Body of pancreas (tissue), 4 donors: ENCODE measurements at regions not wholly inside any gene's neighbourhood (a gene's known extent, or its start where the extent isn't known, plus 50 kb on each side); places are given as distances from the start of the nearest gene placed in this dataset.

ENCODE experiments used
- ATAC-seq: fragments of 150-250 bp; one replicate; pipeline ENCODE4 v1.9.1; 2016
- DNase-seq, 4 donors: peaks; one replicate each; pipeline ENCODE4 v3.0.0-alpha.2; 2019
- H3K27ac ChIP-seq, 4 donors: fragments of 200-600 bp; sonication (generic); 1 replicate in 3 of 4; 2 replicates in 1 of 4; pipeline versions ENCODE4 v1.5.1 to v1.6.1; 2016 to 2019; ENCODE audit warnings: mild to moderate bottlenecking in 1 of 4, mixed read lengths in 1 of 4, moderate library complexity in 1 of 4
- H3K27me3 ChIP-seq, 2 donors: fragments of 200-600 bp; sonication (generic); one replicate each; pipeline ENCODE4 v1.6.0; 2016; ENCODE audit warnings: mild to moderate bottlenecking in 1 of 2
- H3K36me3 ChIP-seq, 2 donors: fragments of 200-600 bp; sonication (generic); replicated peaks in 1 of 2; 2 replicates each; pipeline ENCODE4 v1.5.1; 2016; ENCODE audit warnings: low read depth in 2 of 2; ENCODE audit not compliant: insufficient read depth in 1 of 2
- H3K4me1 ChIP-seq: fragments of 200-600 bp; sonication (generic); one replicate; pipeline ENCODE4 v1.6.0; 2016
- H3K4me3 ChIP-seq, 2 donors: fragments of 200-600 bp; sonication (generic); 1 replicate in 1 of 2; 2 replicates in 1 of 2; pipeline ENCODE4 v1.5.1; 2016 to 2019
- H3K9me3 ChIP-seq, 3 donors: fragments of 200-600 bp; sonication (generic); 1 replicate in 2 of 3; 2 replicates in 1 of 3; pipeline ENCODE4 v1.5.1; 2016
- CTCF ChIP-seq, 7 experiments: fragments of 450-650 bp in 4 of 7; fragments of 200-600 bp in 3 of 7; sonication (generic) in 3 of 7; IDR thresholded peaks; one replicate each; pipeline ENCODE4 v1.5.1; 2016 to 2019; ENCODE audit warnings: antibody characterized with exemption in 7 of 7
- POLR2A ChIP-seq, 3 donors: fragments of 450-650 bp; IDR thresholded peaks; one replicate each; pipeline ENCODE4 v1.6.1; 2016; ENCODE audit warnings: antibody characterized with exemption in 3 of 3, mild to moderate bottlenecking in 2 of 3
- WGBS, 2 donors: methylation state at CpG; one replicate each; pipeline ENCODE4 v1.1.5; 2017; 5-methylcytosine and 5-hydroxymethylcytosine counted together
- intact Hi-C: fragments of 100-400 bp; cut with DNase I; formaldehyde crosslinking; loops from one replicate; pipeline ENCODE4 v1.15.1; 2023

GRCh38 chr22:48669986-48670716 lies 1157.5 kb downstream of the BRD1 start:
- no peaks in the 10 kb centered on the region for H3K27me3 ChIP-seq
- H3K9me3 ChIP-seq = peaks cover 0 to 15% (median 0%) of the 10 kb centered on the region in 3 donors
- intact Hi-C loops = no loop called here
- TF ChIP-seq POLR2A (IDR thresholded peaks at IDR 0.05) (no peak), CTCF (IDR thresholded peaks at IDR 0.05) (no peak)
- H3K36me3 ChIP-seq = no peaks in the 10 kb centered on the region
- DNase-seq (no peak), ATAC-seq (no peak)
- H3K4me3 ChIP-seq = no peak overlapping the region
- 71 to 86% methylated on average over 14 to 23 of the region's 23 CpGs for WGBS, 2 donors
- no peaks in the 10 kb centered on the region for H3K4me1 ChIP-seq
- no peak overlapping the region for H3K27ac ChIP-seq

GRCh38 chr22:48669226-48669625 lies 1158.4 kb downstream of the BRD1 start:
- no peaks in the 10 kb centered on the region for H3K4me1 ChIP-seq
- ATAC-seq (no peak), DNase-seq (no peak)
- H3K36me3 ChIP-seq = no peaks in the 10 kb centered on the region
- 75 to 77% methylated on average over 2 to 8 of the region's 8 CpGs for WGBS, 2 donors
- no peak for TF ChIP-seq POLR2A (IDR thresholded peaks at IDR 0.05)
- TF ChIP-seq CTCF (IDR thresholded peaks at IDR 0.05) = no peak
- peaks cover 0 to 15% (median 0%) of the 10 kb centered on the region in 3 donors for H3K9me3 ChIP-seq
- no peak overlapping the region for H3K4me3 ChIP-seq
- no peak overlapping the region for H3K27ac ChIP-seq
- intact Hi-C loops = no loop called here
- H3K27me3 ChIP-seq = no peaks in the 10 kb centered on the region

- H3K9me3 ChIP-seq = peaks cover 0 to 8% (median 0%) of the 10 kb centered on the region in 3 donors
- no peaks in the 10 kb centered on the region for H3K27me3 ChIP-seq
- 57 to 68% methylated on average over 14 of the region's 14 CpGs for WGBS, 2 donors
- no peak overlapping the region for H3K4me3 ChIP-seq
- H3K36me3 ChIP-seq = no peaks in the 10 kb centered on the region
- no peak overlapping the region for H3K27ac ChIP-seq
- DNase-seq (no peak), ATAC-seq (no peak)
- intact Hi-C loops = no loop called here
- TF ChIP-seq POLR2A (IDR thresholded peaks at IDR 0.05) = no peak
- no peaks in the 10 kb centered on the region for H3K4me1 ChIP-seq
These were observed 1160.4 kb downstream of the BRD1 start for GRCh38 chr22:48667289-48667688.

- Histone ChIP-seq H3K4me3 (no peak overlapping the region), H3K27me3 (no peaks in the 10 kb centered on the region), H3K27ac (no peak overlapping the region), H3K4me1 (no peaks in the 10 kb centered on the region), H3K36me3 (no peaks in the 10 kb centered on the region), H3K9me3 (peaks cover 0 to 1% (median 0%) of the 10 kb centered on the region in 3 donors)
- intact Hi-C loops = no loop called here
- TF ChIP-seq CTCF (IDR thresholded peaks at IDR 0.05) = no peak
- no peak for TF ChIP-seq POLR2A (IDR thresholded peaks at IDR 0.05)
- 59 to 71% methylated on average over 7 to 9 of the region's 9 CpGs for WGBS, 2 donors
- DNase-seq (no peak), ATAC-seq (no peak)
These were observed 1161.1 kb downstream of the BRD1 start for GRCh38 chr22:48666620-48667019.

GRCh38 chr22:48665311-48665995 lies 1162.2 kb downstream of the BRD1 start:
- Histone ChIP-seq H3K36me3 (no peaks in the 10 kb centered on the region), H3K4me3 (no peak overlapping the region), H3K4me1 (no peaks in the 10 kb centered on the region), H3K27me3 (no peaks in the 10 kb centered on the region), H3K27ac (no peak overlapping the region), H3K9me3 (no peaks in the 10 kb centered on the region)
- DNase-seq = no peak
- ATAC-seq = no peak
- 75 to 80% methylated on average over 22 of the region's 22 CpGs for WGBS, 2 donors
- intact Hi-C loops = no loop called here
- no peak for TF ChIP-seq POLR2A (IDR thresholded peaks at IDR 0.05)
- TF ChIP-seq CTCF (IDR thresholded peaks at IDR 0.05) = no peak
